HG03095 (cell line): ENCODE measurements at regions not wholly inside any gene's neighbourhood (a gene's known extent, or its start where the extent isn't known, plus 50 kb on each side); places are given as distances from the start of the nearest gene placed in this dataset.

Source experiments
- ATAC-seq: cut with Tn5 transposase; IDR thresholded peaks from one replicate; pipeline ENCODE4 v1.9.1; 2021; ENCODE audit warnings: moderate library complexity; ENCODE audit not compliant: unreplicated experiment

- ATAC-seq, result no peak
Observed at GRCh38 chr3:188026191-188026968, 127.6 kb upstream of the LPP start.

DNA sequence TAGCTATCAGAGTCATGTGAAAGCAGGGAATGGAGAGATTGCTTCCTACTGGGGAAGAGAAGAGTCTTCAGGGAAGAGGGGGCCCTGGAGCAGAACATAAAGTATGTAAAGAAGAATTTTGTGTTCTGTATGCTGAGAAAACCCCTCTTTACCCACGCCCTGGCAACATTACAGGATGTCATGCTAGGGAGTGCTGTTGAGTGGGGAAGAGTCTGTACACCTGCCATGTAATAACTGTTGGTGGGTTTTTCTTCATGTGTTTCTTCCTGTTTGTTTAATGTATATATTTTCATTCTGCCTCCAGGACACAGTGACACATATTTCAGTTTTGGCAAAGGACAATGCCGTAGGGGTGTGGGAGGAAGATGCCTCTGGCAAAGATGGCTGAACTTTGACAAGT lies 122.8 kb upstream of the LPP start:
- no peak for ATAC-seq

DNA sequence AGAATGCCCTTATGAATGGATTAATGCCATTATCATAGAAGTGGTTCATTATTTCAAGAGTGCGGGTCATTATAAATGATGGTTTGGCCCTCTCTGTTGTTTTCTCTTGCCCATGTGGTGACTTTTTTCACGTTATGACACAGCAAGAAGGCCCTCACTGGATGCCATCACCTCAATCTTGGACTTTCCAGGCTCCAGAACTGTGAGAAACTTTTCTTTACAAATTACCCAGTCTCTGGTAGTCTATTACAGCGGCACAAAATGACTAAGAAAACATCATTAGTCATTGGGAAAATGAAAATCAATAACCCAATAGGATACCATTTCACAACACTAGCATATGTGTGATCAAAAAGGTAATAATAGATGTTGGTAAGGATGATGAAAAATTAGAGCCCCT lies 119.0 kb upstream of the LPP start:
- ATAC-seq, result no peak

DNA sequence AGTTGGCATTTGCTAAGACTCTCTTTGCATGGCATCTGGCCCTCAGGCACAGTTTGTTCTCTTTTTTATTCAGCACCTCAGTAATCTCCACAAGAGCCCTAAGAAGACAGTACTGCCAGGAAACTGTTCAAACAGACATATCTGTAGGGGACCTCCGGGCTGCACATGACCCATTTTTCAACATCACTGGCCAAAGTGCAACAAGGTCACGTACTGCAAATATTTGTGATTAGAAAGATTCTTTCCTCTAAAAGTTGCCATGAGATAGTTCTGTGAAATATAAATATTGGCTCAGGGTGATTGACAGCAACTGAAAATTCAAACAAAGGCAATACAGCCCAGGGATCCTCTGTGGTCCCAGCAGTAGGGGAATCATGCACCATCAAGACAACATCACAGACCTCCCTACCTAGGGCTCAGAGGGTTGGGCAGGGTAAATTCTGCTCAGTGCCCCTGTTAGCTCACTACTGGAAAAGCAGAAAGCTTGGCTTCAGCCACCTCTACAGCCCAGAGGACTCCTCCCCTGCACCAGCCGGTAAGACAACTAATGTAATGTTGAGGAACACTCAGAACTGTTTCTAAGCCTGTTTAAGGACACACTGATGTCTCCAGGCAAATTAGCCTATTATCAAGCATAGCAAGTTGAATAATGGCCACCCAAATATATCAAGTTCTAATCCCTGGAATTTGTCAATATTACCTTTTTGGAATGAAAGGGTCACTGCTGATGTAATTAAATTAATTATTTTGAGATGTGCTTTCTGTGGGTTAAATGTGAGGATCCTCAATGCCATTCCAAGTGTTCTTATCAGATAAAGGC lies 117.4 kb upstream of the LPP start:
- no peak for ATAC-seq

- no peak for ATAC-seq
Observed at GRCh38 chr3:188037195-188037718, 116.7 kb upstream of the LPP start.

GRCh38 chr3:188037965-188038581 lies 115.9 kb upstream of the LPP start:
- ATAC-seq, result no peak

DNA sequence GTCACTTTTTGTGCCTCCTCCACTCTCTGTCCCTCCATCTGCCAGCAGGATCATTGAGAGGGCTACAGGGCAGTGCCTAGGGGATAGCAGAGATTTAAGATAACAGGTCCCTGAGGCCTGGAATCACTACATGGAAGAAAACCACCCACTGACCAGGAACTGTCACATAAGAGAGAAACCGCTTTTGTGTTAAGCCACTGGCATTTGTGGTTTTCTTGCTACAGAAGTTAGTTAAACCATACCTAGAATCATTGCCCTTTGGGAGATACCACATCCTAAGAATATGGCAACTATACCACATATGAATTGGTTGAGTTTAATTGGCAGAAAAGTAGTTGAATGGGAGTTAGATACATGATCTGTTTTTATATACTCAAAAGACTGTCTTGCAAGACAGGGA lies 112.8 kb upstream of the LPP start:
- ATAC-seq, result no peak

DNA sequence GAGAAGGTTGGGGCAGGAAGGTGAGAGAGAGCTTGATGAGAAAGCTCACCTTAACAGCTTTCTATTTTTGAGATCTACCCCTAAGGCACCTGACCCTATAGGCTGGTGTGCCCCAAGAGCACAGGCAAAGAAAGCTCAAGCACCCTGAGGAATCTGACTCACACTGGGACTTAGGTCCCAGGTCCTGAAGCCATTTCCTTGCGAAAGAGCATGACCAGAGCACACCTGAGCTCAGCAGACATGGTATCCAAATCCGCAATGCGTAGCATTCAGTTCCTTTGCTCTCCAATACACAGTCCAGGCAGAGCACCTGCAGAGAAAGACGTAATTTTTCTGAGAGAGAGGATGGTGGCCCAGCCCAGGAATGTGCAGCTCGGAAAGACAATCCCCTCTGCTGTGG lies 112.1 kb upstream of the LPP start:
- no peak for ATAC-seq

- ATAC-seq, result no peak
Observed at GRCh38 chr3:188042466-188042865, 111.5 kb upstream of the LPP start.

GRCh38 chr3:188043891-188044290 lies 110.1 kb upstream of the LPP start:
- no peak for ATAC-seq

DNA sequence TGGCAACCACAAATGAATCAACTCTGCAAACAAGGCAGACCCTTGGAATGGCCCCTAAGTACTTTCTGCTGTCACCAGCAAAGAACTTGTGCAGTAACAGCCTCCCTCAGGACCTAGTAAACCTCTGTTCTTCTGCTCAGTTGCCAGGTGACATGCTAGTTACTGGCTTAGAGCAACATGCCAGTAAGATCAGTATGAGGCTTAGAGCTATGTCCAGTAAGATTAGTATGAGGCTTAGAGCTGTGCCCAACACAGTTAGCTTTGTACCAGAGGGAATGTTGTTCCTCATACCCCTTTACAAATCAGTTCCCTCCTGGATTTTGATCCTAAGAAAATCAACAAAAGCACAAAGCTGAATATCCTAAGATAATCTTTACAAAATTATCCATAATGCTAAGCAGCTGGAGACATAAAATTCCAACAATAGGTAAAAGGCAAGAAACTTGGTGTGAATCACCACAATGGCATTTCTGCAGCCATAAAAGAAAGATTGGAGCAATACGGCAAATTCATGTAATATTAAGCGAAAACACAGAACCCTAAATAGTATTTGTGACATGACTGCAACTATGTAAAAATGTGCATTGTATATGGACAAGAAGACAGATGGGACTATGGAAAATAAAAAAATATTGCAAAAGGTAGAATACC lies 107.3 kb upstream of the LPP start:
- ATAC-seq, result no peak

GRCh38 chr3:188047536-188047935 lies 106.4 kb upstream of the LPP start:
- no peak for ATAC-seq

GRCh38 chr3:188049606-188050530 lies 104.1 kb upstream of the LPP start:
- ATAC-seq, result no peak

DNA sequence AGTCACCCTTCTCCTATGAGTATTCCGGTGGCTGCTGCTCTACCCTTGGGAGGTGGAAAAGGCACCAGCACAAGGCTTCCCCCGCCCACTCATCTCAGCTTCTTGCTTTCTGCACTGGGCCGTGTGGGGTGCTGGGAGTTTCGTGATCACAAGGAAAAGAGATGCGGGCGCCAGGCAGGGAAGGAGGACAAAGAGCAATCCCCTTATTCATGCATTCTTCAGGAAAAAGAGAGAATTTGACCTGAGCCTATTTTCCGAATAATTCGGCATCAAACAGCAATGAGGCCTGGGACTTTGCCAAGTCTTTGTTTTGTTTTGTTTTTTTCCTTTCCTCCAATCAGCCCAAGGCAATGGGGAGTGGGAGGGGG lies 102.2 kb upstream of the LPP start:
- ATAC-seq, result no peak

- ATAC-seq, result no peak
Observed at GRCh38 chr3:188052169-188053035, 101.6 kb upstream of the LPP start.

DNA sequence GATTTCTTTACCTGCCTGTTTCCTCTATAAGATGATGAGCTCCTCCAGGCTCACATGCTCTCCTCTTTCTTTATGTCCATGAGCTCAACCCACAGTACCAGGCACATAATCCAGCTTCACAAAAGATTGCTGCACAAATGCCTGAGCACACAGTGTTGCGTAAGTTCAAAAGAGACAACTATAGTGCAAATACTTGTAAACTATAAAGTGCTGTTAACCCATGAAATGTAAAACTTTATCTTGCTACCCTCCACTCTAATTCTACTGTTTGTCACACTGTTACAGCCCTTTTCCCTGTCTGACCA lies 101.0 kb upstream of the LPP start:
- ATAC-seq, result no peak

- no peak for ATAC-seq
Observed at GRCh38 chr3:188053710-188054380, 100.1 kb upstream of the LPP start.

DNA sequence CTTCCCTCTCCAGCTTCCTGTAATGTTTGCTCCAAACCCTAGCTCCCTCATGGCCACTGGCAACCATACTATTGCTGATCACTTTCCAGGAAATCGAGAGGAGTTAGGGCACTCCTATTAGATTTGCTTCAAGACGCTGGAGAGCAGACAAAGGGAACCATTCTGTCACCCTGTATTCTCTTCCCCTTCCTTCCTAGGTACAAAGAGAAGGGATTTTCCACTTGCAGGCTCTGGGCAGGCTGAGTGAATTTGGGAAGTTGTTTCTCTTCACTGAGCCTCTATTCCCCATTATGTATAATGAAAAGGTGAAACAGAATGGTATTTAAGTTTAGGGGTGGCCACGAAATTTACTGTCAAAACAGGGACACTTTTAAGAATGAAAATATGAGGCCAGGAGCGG lies 99.4 kb upstream of the LPP start:
- no peak for ATAC-seq

DNA sequence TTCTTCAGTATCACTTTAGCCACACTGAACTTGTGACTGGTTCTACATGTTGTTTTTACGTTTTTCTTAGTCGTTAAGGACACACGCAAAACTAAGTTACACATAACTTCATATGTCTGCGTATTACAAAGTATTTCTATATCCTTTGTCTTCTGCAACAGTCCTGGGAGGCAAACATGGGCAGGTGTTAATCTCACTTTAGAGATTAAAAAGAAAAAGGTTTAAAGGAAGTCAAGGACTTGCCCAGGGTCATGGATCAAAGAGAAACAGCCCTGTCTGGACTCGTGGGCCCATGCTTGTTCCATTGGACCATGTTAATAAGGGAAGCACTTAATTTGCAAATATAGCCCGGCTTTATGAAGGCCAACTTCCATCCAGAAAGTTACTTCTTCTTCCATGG lies 98.6 kb upstream of the LPP start:
- ATAC-seq, result no peak
